Activated CD4-positive, alpha-beta T cell treated with anti-CD3 and anti-CD28 coated beads, Interleukin-2, Interleukin-4, amounts not matched to agents 100 ng/mL and 50 ng/mL, durations not matched to agents 16 hours and 8 hours (primary cell): ENCODE measurements at regions not wholly inside any gene's neighbourhood (a gene's known extent, or its start where the extent isn't known, plus 50 kb on each side); places are given as distances from the start of the nearest gene placed in this dataset.
"Not testable (repeated sequence)": the region's sequence is repeated elsewhere in the genome, so short reads cannot be mapped to it uniquely, and the experiment has no call there.

ENCODE experiments used
- DNase-seq: peaks from one replicate; pipeline ENCODE4 v3.0.0-alpha.2; 2020; ENCODE audit warnings: low spot score

- no peak for DNase-seq
These were observed 849.7 kb upstream of the NRXN1 start for GRCh38 chr2:51881673-51882072.

GRCh38 chr2:51880153-51880552, 848.2 kb upstream of the NRXN1 start:
- DNase-seq, result no peak

DNA sequence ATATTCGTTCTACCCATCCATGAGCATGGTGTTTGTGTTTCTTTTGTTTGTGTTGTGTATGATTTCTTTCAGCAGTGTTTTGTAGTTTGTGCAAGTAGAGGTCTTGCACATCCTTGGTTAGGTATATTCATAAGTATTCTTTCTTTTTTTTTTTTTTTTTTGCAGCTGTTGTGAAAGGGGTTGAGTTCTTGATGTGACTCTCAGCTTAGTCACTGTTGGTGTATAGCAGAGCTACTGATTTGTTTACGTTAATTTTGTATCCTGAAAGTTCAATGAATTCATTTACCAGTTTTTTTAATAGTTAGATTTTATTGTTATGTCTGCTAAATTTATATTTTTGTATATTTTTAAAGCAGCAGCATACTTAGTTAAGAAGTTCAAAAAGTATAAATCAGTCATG, 834.4 kb upstream of the NRXN1 start:
- DNase-seq, result no peak

GRCh38 chr2:51859260-51859659, 827.3 kb upstream of the NRXN1 start:
- DNase-seq, result no peak

DNA sequence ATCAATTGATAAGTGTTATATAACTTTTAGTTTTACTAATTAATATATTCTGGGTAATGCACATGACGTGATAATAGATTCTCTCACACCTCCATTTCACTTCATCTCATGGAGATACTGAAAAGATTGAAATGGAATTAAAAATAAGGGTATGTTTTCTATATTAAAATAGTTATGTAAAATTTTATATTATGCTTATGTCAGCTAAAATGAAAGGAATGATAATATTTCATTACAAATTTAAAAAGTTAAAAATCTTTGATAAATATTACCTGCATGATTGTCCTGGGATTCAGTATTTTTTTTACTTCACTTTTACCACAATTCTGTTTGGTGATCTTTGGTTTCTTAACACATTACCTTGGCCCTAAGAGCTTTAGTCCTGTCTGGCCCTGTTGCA, 823.8 kb upstream of the NRXN1 start:
- no peak for DNase-seq

DNA sequence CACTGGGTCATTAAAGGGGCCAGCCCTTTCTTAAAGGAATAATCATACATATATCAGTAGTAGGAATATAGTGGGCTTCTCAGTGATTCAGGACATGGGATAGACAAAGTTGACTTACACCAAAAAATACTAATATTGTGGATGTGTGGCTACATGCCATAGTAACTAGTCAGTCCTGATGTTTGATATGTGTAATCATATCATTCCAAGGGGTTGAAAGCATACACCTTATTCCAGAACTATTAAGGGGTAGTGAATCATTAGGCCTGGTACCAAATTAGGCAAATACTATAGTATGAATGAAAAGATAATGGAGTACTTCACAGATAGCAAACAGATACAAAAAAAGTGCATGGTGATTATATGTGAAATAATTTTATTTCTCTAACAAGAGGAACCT, 814.9 kb upstream of the NRXN1 start:
- no peak for DNase-seq

DNA sequence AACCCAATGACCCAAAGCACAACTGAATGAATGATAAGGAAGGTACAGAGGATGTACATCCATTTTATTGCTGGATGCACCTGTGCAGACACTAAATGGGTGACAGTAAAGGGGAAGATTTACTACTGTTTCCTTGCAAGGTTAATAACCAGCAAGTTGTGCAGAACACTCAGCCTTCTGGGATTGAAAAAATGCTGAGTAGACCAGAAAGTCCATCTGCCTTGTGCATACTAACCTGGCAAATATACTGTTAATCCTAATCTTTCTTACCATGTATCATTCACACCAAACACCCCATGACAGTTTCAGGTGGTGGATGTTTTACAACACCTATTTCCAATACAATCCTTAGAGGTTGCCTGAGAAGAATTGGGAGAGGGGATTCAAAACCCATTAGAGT, 814.1 kb upstream of the NRXN1 start:
- DNase-seq, result no peak

DNA sequence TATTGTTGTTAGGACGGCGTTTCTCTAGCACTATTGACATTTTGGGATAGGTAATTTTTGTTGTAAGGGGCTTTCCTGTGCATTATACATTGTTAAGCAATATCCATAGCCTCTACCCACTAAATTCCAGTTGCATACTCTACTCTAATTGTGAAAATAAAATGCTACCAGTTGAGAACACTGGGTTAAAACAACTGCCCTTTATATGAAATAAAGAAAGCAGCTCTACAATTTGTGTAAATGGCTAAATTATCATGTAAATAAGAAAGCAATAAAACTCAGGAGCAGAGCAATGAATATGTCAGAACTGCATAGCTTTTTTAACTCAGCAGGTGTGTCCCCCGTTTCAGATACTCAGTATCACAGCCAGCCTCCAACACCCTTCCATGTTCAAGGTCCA, 812.7 kb upstream of the NRXN1 start:
- no peak for DNase-seq

DNA sequence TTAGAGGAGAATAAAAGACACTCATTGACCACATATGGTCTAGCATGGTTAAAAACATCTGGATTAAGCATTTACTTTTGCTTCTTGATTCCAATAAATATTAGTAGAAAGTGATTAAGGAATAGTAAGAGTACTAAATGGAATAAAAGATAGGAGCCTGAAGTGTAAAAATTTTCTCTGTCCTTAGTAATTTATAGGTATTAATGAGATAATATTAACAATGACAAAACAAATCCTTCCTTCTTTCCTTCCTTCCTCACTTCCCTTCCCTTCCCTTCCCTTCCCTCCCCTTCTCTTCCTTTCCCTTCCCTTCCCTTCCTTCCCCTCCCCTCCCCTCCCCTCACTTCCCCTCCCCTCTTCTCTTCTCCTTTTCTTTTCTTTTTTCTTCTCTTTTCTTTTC, 797.5 kb upstream of the NRXN1 start:
- DNase-seq, result no peak

DNA sequence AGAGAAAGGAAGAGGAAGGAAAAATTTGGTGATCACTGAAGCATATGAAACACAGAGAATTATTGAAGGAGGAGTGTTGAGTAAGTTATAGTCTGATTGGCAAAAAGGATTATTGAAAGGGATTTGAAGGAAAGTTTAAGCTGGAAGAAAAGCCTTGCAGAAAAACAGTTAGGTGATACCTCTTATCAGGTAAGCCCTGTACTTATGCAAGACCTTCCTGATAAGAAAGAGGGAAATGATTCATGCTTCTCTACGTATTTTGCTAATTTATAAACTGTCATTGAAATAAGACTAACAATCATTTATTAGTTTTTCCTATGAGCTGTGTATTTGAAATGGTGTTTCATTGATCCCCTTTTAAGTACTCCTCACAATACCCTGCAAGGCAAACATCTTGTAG, 793.9 kb upstream of the NRXN1 start:
- DNase-seq, result no peak

- no peak for DNase-seq
These were observed 781.3 kb upstream of the NRXN1 start for GRCh38 chr2:51813247-51813646.

DNA sequence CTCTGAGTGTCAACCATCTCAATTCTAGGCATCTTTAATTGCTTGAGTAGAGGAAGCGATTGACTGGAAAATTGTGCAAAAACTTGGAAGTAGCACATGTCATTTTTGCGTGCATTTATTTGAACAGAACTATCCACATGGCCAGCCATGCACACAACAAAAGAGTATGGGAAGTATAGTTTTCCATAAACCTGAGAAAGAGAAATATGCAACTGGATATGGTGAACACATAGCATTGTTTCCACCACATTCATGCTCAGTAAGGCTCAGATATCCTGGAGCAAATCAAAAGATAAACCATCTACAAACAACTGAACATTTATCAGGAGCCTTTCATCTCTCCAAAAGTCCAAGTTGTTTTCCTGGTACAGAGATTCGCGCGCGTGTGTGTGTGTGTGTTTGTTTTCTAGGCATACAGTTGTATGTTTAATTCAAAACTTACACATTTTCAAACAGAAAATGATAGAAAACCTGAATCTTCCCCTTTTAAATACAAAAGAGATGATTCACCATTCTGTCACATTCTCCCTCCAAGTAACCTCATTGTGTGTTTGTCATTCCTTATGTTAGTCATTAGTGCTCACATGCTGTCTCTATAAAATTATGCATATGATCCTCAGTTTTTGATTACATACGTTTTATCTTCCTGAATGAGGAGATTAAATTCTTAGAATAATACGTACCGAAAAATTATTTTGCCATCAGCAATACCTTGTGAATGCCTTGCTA, 780.4 kb upstream of the NRXN1 start:
- DNase-seq, result no peak

- no peak for DNase-seq
These were observed 778.3 kb upstream of the NRXN1 start for GRCh38 chr2:51810197-51810596.

DNA sequence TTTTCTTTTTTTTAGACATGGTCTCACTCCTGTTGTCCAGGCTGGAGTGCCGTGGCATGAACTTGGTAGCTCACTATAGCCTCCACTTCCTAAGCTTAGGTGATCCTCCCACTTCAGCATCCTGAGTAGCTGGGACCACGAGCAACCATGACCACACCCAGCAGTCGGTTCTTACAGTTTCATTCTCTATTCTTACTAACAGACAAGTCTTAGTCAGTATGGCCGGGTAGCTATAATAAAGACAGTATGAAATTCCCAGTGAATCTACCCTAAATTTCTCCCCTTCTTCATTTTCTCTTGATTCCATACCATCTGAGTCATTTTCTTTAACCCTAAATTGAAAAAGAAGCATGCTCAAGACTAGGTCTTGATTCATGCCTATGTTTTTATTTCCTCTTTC, 775.3 kb upstream of the NRXN1 start:
- DNase-seq, result no peak

GRCh38 chr2:51795248-51795888, 763.4 kb upstream of the NRXN1 start:
- no peak for DNase-seq

- DNase-seq, result no peak
These were observed 759.6 kb upstream of the NRXN1 start for GRCh38 chr2:51791496-51791895.

- no peak for DNase-seq
These were observed 758.9 kb upstream of the NRXN1 start for GRCh38 chr2:51790854-51791253.

- no peak for DNase-seq
These were observed 758.0 kb upstream of the NRXN1 start for GRCh38 chr2:51789918-51790317.

DNA sequence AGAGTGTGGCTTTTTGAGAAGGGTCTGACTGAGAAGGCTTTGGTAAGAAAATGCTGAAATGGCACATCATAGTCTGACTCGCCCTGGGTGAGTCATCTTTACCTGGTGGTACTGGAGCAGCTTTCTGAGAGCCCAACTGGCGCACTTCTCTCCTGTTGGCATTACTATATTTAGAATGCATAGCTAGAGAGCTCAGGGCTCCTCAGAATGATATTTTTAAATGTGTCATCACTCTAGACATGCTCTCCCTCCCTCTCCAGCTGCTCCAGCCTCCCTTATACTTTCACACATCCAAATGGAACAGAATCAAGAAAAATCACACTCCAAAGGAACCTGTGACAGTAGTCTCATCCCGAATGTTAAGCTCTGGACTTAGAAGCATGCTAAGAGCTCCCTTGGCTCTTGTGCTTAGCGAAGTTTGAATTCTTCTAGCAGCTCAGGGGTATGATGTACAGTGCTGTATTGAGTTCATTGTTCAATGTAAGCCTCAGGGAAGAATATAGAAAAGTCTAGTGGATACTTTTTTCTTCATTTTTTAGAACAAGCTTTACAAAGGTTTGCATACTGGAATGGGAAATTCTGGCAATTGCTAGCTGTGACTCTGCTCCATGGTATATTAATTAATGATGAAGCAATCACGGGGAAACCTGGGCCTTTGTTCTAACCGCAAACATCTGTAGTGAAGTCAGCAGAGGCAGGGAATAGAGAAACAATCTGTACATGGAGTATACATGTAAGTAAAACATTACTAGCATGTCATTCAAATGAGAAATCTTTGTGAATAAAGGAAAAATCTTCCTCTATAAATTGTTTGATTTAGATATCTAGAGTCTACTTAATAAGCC, 751.2 kb upstream of the NRXN1 start:
- no peak for DNase-seq

DNA sequence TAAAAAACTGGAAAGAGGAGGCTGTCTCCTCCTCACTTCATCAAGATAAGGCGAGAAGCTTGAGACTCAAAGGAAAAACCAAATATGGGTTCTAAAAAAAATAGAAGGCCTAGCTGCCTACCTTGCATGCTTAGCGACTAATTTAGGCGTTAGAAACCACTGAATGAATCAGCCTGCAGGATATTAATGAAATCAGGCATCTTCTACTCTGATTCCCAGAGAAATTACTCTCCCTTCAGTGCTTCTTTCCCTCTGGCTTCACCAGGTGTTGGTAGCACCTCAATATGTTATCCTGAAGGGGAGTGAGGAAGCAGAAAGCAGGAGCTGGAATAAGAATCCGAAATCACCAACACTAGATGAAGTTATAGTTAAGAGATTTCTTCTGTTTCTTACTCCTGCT, 749.8 kb upstream of the NRXN1 start:
- no peak for DNase-seq

DNA sequence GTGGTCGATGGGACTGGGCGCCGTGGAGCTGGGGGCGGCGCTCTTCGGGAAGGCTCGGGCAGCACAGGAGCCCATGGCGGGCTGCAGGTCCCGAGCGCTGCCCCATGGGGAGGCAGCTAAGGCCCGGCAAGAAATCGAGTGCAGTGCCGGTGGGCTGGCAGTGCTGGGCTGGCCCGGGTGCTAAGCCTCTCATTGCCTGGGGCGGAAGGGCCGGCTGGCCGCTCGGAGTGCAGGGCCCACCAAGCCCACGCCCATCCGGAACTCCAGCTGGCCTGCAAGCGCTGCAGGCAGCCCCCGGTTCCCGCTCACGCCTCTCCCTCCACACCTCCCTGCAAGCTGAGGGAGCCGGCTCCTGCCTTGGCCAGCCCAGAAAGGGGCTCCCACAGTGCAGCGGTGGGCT, 748.4 kb upstream of the NRXN1 start:
- no peak for DNase-seq

GRCh38 chr2:51779723-51780122, 747.8 kb upstream of the NRXN1 start:
- DNase-seq, result not testable (repeated sequence)

DNA sequence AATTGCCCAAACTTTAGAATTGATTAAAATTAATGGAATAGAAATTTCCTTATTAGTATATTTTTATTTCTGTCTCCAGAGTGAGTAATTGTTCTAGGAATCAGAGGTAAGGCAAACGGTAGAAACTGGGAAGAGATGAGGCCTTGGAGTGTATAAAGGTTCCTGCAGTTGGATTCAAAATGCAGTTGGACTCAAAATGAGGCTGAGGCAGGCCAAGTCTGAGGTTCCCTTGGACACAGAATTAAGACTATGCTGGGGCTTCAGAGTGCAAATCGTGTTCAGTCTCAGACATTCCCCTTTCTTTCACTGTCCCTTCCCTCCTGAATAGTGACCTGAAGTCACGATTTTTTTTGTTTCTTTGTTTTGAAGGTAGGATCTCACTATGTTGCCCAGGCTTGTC, 746.9 kb upstream of the NRXN1 start:
- no peak for DNase-seq
